IPS DF 6.9 (cell line): ENCODE measurements at regions not wholly inside any gene's neighbourhood (a gene's known extent, or its start where the extent isn't known, plus 50 kb on each side); places are given as distances from the start of the nearest gene placed in this dataset.

ENCODE experiments used
- DNase-seq: peaks from one replicate; pipeline ENCODE4 v3.0.0-alpha.2; 2013; ENCODE audit warnings: low read depth, low spot score
- H3K27ac ChIP-seq: one replicate; pipeline ENCODE4 v1.5.1; 2013; ENCODE audit warnings: low read length, control low read depth
- H3K27me3 ChIP-seq: 2 replicates; pipeline ENCODE4 v1.6.1; 2013; ENCODE audit warnings: mild to moderate bottlenecking, low read length; ENCODE audit not compliant: control insufficient read depth, insufficient read depth
- H3K36me3 ChIP-seq: 2 replicates; pipeline ENCODE4 v1.6.1; 2013; ENCODE audit warnings: low read length; ENCODE audit not compliant: control insufficient read depth, insufficient read depth
- H3K4me1 ChIP-seq: 2 replicates; pipeline ENCODE4 v1.6.1; 2013; ENCODE audit warnings: low read length; ENCODE audit not compliant: control insufficient read depth, insufficient read depth
- H3K4me3 ChIP-seq: 2 replicates; pipeline ENCODE4 v1.5.1; 2013; ENCODE audit warnings: mild to moderate bottlenecking, low read length
- H3K9me3 ChIP-seq: 2 replicates; pipeline ENCODE4 v1.6.1; 2013; ENCODE audit warnings: low read length, inconsistent platforms; ENCODE audit not compliant: control insufficient read depth, insufficient read depth
- WGBS: extraction: QIAGEN DNeasy Blood & Tissue Kit; methylation state at CpG from one replicate; pipeline ENCODE4 v1.1.7; 2013; ENCODE audit warnings: mixed read lengths, missing lambda C conversion rate; ENCODE audit not compliant: insufficient read length, insufficient coverage; 5-methylcytosine and 5-hydroxymethylcytosine counted together

GRCh38 chr3:90091549-90091948 lies 984.1 kb downstream of the EPHA3 start:
- Histone ChIP-seq H3K36me3 (no peaks in the 10 kb centered on the region), H3K9me3 (no peaks in the 10 kb centered on the region), H3K27ac (no peak overlapping the region), H3K27me3 (no peaks in the 10 kb centered on the region), H3K4me3 (no peak overlapping the region), H3K4me1 (no peaks in the 10 kb centered on the region)
- no CpG with 5 or more reads among the region's 2 CpGs for WGBS
- peak; percentile 18 for DNase-seq

DNA sequence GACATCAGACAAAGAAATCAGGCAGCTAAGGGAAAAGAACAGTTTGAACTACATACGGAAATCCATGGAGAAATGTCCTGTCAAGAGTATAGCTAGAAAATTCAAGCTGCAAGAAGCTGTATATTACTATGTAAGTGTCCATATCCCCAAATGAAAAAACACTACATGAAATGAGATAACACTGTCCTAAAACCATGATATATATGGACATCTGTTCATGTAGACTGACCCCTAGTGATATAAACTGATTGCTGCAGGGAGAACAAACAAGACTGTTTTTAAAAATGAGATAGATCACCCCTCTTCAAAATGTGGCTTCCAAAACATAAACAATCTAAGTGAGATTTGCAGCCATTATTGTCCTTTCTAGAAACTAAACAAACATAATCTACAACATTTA lies 985.6 kb downstream of the EPHA3 start:
- Histone ChIP-seq H3K9me3 (no peaks in the 10 kb centered on the region), H3K36me3 (no peaks in the 10 kb centered on the region), H3K27ac (no peak overlapping the region), H3K27me3 (no peaks in the 10 kb centered on the region), H3K4me1 (no peaks in the 10 kb centered on the region), H3K4me3 (no peak overlapping the region)
- no CpG with 5 or more reads among the region's 1 CpG for WGBS
- DNase-seq: no peak

GRCh38 chr3:90095811-90096210 lies 988.4 kb downstream of the EPHA3 start:
- Histone ChIP-seq H3K4me1 (no peaks in the 10 kb centered on the region), H3K4me3 (no peak overlapping the region), H3K36me3 (no peaks in the 10 kb centered on the region), H3K27ac (no peak overlapping the region), H3K27me3 (no peaks in the 10 kb centered on the region), H3K9me3 (no peaks in the 10 kb centered on the region)
- no peak for DNase-seq
- no CpG with 5 or more reads among the region's 2 CpGs for WGBS

GRCh38 chr3:90099493-90099892 lies 992.1 kb downstream of the EPHA3 start:
- H3K27me3 ChIP-seq: no peaks in the 10 kb centered on the region
- DNase-seq: no peak
- no CpG with 5 or more reads among the region's 1 CpG for WGBS
- H3K27ac ChIP-seq: no peak overlapping the region
- no peaks in the 10 kb centered on the region for H3K9me3 ChIP-seq
- H3K4me1 ChIP-seq: no peaks in the 10 kb centered on the region
- H3K4me3 ChIP-seq: no peak overlapping the region
- no peaks in the 10 kb centered on the region for H3K36me3 ChIP-seq

DNA sequence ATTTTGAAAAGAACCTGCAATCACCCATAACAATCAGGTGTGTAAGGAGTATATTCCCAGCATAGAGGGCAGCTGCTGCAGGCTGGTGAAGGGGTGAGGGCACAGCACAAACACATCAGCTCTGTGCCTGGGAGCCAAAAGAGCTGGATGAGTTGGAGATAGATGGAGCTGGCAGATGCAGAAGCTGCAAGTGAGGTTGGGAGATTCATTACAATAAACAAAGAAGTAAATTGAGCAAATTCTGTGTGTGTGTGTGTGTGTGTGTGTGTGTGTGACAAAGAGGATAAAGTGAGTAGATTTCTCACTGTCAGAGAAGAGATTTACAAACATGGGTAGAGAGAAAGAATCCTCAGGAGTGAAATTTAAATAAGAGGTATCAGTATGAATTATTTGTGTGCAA lies 994.7 kb downstream of the EPHA3 start:
- no peaks in the 10 kb centered on the region for H3K4me1 ChIP-seq
- DNase-seq: no peak
- no peaks in the 10 kb centered on the region for H3K9me3 ChIP-seq
- no peaks in the 10 kb centered on the region for H3K36me3 ChIP-seq
- no peaks in the 10 kb centered on the region for H3K27me3 ChIP-seq
- no peak overlapping the region for H3K4me3 ChIP-seq
- no peak overlapping the region for H3K27ac ChIP-seq

DNA sequence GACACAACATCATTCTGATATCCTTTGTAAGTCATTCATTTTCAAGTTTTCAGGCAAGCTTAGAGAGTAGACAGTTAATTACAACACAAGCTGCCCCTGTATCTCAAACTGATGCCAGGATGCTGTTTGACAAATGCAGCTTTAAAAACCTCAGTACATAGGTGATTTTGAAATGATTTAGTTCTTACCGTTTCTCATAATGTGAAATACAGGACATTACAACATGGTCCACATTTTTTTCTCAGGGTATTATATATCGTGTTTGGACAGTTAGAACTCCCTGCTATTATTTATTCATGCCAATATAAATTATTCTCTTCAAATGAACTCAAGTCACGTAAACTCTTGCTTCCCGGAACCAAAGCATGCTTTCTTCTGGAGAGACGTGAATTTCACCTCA lies 1013.9 kb downstream of the EPHA3 start:
- Histone ChIP-seq H3K4me1 (no peaks in the 10 kb centered on the region), H3K36me3 (no peaks in the 10 kb centered on the region), H3K27ac (no peak overlapping the region), H3K4me3 (no peak overlapping the region), H3K9me3 (no peaks in the 10 kb centered on the region), H3K27me3 (no peaks in the 10 kb centered on the region)
- no peak for DNase-seq
- no CpG with 5 or more reads among the region's 5 CpGs for whole genome bisulfite sequencing

DNA sequence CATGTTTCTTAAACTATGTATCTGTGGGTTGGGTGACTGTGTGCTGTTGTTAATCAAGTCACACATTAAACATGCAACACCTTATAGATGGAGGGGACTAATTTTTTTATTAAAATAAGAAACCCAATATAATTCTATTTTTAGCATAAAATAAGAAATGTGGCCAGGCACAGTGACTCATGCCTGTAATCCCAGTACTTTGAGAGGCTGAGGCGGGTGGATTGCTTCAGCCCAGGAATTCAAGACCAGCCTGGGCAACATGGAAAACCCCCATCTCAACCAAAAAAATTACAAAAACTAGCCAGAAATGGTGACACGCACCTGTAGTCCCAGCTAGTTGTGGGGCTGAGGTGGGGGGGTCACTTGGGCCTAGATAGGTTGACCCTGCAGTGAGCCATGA lies 1021.0 kb downstream of the EPHA3 start:
- DNase-seq: no peak
- H3K9me3 ChIP-seq: no peaks in the 10 kb centered on the region
- no CpG with 5 or more reads among the region's 2 CpGs for WGBS
- no peaks in the 10 kb centered on the region for H3K4me1 ChIP-seq
- no peak overlapping the region for H3K4me3 ChIP-seq
- H3K36me3 ChIP-seq: no peaks in the 10 kb centered on the region
- H3K27me3 ChIP-seq: no peaks in the 10 kb centered on the region
- H3K27ac ChIP-seq: no peak overlapping the region

- Histone ChIP-seq H3K27ac (no peak overlapping the region), H3K27me3 (no peaks in the 10 kb centered on the region), H3K4me1 (no peaks in the 10 kb centered on the region), H3K4me3 (no peak overlapping the region), H3K36me3 (no peaks in the 10 kb centered on the region), H3K9me3 (no peaks in the 10 kb centered on the region)
- no peak for DNase-seq
- WGBS: 100% methylated on average over 1 of the region's 3 CpGs
Observed at GRCh38 chr3:90129730-90130129, 1022.3 kb downstream of the EPHA3 start.

DNA sequence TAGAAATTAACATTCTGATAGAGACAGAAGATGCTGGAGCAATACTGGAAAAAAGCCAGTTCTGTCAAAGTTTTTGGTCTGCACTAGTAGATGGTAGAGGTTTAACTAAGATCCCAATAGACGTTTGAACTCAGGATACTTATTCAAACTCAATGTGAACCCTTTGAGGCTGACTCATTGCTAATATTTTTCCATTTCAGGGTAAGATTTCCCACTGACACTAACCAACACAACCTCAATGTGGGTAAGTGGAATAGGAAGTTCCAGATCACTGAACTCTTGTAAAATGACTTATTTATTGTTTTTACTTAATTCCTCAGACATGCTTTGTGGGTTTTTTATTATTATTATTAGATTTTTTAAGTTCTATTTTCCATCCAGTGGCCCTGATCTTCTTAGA lies 1024.8 kb downstream of the EPHA3 start:
- Histone ChIP-seq H3K36me3 (no peaks in the 10 kb centered on the region), H3K4me3 (no peak overlapping the region), H3K27ac (no peak overlapping the region), H3K4me1 (no peaks in the 10 kb centered on the region), H3K9me3 (no peaks in the 10 kb centered on the region), H3K27me3 (no peaks in the 10 kb centered on the region)
- DNase-seq: no peak
- WGBS: no CpG with 5 or more reads among the region's 1 CpG

GRCh38 chr3:90134090-90134489 lies 1026.7 kb downstream of the EPHA3 start:
- Histone ChIP-seq H3K27me3 (no peaks in the 10 kb centered on the region), H3K27ac (no peak overlapping the region), H3K36me3 (no peaks in the 10 kb centered on the region), H3K4me3 (no peak overlapping the region), H3K9me3 (no peaks in the 10 kb centered on the region), H3K4me1 (no peaks in the 10 kb centered on the region)
- DNase-seq: no peak

DNA sequence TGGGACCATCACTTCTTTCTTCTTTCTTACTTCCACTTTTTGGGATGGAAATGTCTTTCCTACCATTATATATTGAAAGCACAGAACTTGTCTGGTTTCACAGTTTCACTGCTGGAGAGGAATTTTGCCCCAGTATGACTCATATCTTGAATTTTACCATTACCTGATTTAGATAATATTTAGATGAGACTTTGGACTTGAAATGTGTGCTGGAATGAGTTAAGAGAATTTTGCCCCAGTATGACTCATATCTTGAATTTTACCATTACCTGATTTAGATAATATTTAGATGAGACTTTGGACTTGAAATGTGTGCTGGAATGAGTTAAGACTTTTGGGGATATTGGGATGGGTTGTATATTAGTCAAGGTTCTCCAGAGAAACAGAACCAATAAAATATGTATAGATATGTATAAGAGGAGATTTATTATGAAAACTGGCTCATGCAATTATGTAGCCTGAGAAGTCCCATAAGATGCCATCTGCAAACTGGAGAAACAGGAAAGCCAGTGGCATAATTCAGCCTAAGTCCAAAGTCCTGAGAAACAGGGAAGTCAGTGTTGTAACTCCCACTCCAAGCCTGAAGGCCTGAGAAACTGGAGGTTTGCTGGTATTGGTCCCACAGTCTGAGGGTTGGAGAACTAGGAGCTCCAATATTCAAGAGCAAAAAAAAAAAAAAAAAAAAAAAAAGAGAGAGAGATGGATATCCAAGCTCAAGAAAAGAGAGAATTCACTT lies 1029.2 kb downstream of the EPHA3 start:
- Histone ChIP-seq H3K4me1 (no peaks in the 10 kb centered on the region), H3K27me3 (no peaks in the 10 kb centered on the region), H3K4me3 (no peak overlapping the region), H3K9me3 (no peaks in the 10 kb centered on the region), H3K27ac (no peak overlapping the region), H3K36me3 (no peaks in the 10 kb centered on the region)
- DNase-seq: no peak
